Common myeloid progenitor, CD34-positive (primary cell): ENCODE measurements at regions not wholly inside any gene's neighbourhood (a gene's known extent, or its start where the extent isn't known, plus 50 kb on each side); places are given as distances from the start of the nearest gene placed in this dataset.
"Not testable (repeated sequence)": the region's sequence is repeated elsewhere in the genome, so short reads cannot be mapped to it uniquely, and the experiment has no call there.

ENCODE experiments used
- CTCF ChIA-PET: fragments of 350-600 bp; sonication (Branson Sonifier 250); formaldehyde crosslinking; loops from one replicate; lab custom pipeline; 2021; ENCODE audit warnings: antibody characterized with exemption; lab: Charles Lee
- POLR2A ChIA-PET: fragments of 350-600 bp; sonication (Branson Sonifier 250); formaldehyde crosslinking; loops from one replicate; lab custom pipeline; 2021; ENCODE audit warnings: antibody characterized with exemption; lab: Charles Lee
- DNase-seq, 3 donors: peaks; one replicate each; pipeline versions ENCODE4 v3.0.0 to v3.0.0-alpha.2; 2013
- H3K27ac ChIP-seq, 2 experiments: 1 replicate in 1 of 2; 2 replicates in 1 of 2; pipeline ENCODE4 v1.7.0; 2013; ENCODE audit warnings: inconsistent platforms in 2 of 2, low read length in 2 of 2, mild to moderate bottlenecking in 2 of 2, low read depth in 1 of 2, moderate library complexity in 1 of 2; ENCODE audit not compliant: severe bottlenecking in 2 of 2, insufficient read depth in 1 of 2, poor library complexity in 1 of 2
- H3K27me3 ChIP-seq, 5 experiments: replicated peaks in 2 of 5; 1 replicate in 3 of 5; 2 replicates in 2 of 5; pipeline versions ENCODE4 v1.6.1 to v1.7.0; 2013; ENCODE audit warnings: low read length in 4 of 5, mild to moderate bottlenecking in 2 of 5, moderate library complexity in 2 of 5, inconsistent platforms in 1 of 5; ENCODE audit not compliant: insufficient read depth in 5 of 5, control insufficient read depth in 4 of 5
- H3K36me3 ChIP-seq, 4 experiments: 1 replicate in 2 of 4; 2 replicates in 2 of 4; pipeline versions ENCODE4 v1.6.1 to v1.7.0; 2013; ENCODE audit warnings: low read length in 3 of 4, control low read depth in 1 of 4, mild to moderate bottlenecking in 1 of 4; ENCODE audit not compliant: control insufficient read depth in 4 of 4, insufficient read depth in 4 of 4
- H3K4me1 ChIP-seq, 4 experiments: 1 replicate in 3 of 4; 2 replicates in 1 of 4; pipeline versions ENCODE4 v1.6.1 to v1.7.1; 2013; ENCODE audit warnings: low read length in 3 of 4, mild to moderate bottlenecking in 3 of 4, control low read depth in 1 of 4, inconsistent platforms in 1 of 4, moderate library complexity in 1 of 4; ENCODE audit not compliant: control insufficient read depth in 4 of 4, insufficient read depth in 4 of 4; ENCODE audit errors: control extremely low read depth in 1 of 4
- H3K4me3 ChIP-seq, 7 experiments: 1 replicate in 4 of 7; 2 replicates in 3 of 7; pipeline versions ENCODE4 v1.5.1 to v1.7.0; 2013; ENCODE audit warnings: mild to moderate bottlenecking in 7 of 7, low read length in 6 of 7, moderate library complexity in 6 of 7, inconsistent platforms in 2 of 7, low read depth in 2 of 7, control low read depth in 1 of 7; ENCODE audit not compliant: insufficient read depth in 4 of 7, control insufficient read depth in 1 of 7; ENCODE audit errors: extremely low read depth in 1 of 7
- H3K9me3 ChIP-seq, 5 experiments: 1 replicate in 4 of 5; 2 replicates in 1 of 5; pipeline versions ENCODE4 v1.6.1 to v1.7.1; 2013; ENCODE audit warnings: low read length in 4 of 5, mild to moderate bottlenecking in 2 of 5, inconsistent platforms in 1 of 5, low read depth in 1 of 5, moderate library complexity in 1 of 5; ENCODE audit not compliant: control insufficient read depth in 4 of 5, insufficient read depth in 2 of 5; ENCODE audit errors: control extremely low read depth in 1 of 5
- WGBS: methylation state at CpG from one replicate; pipeline ENCODE4 v1.1.5; 2013; ENCODE audit not compliant: insufficient coverage; 5-methylcytosine and 5-hydroxymethylcytosine counted together

- Histone ChIP-seq H3K9me3 (no peaks in the 10 kb centered on the region), H3K4me3 (no peak overlapping the region), H3K27me3 (no peaks in the 10 kb centered on the region), H3K4me1 (no peaks in the 10 kb centered on the region), H3K27ac (no peak overlapping the region), H3K36me3 (no peaks in the 10 kb centered on the region)
- no CpG with 5 or more reads among the region's 1 CpG for WGBS
- DNase-seq: no peak
- ChIA-PET POLR2A (no interaction called here), CTCF (no interaction called here)
These were observed 836.1 kb upstream of the CDH6 start for GRCh38 chr5:30357371-30357770.

GRCh38 chr5:30355675-30356074 is 837.8 kb upstream of the CDH6 start:
- no peak for DNase-seq
- H3K4me1 ChIP-seq: no peaks in the 10 kb centered on the region
- ChIA-PET POLR2A (no interaction called here), CTCF (no interaction called here)
- H3K27me3 ChIP-seq: no peaks in the 10 kb centered on the region
- H3K36me3 ChIP-seq: no peaks in the 10 kb centered on the region
- H3K4me3 ChIP-seq: no peak overlapping the region
- no CpG with 5 or more reads among the region's 5 CpGs for WGBS
- no peaks in the 10 kb centered on the region for H3K9me3 ChIP-seq
- H3K27ac ChIP-seq: no peak overlapping the region

- ChIA-PET POLR2A (no interaction called here), CTCF (no interaction called here)
- H3K9me3 ChIP-seq: no peaks in the 10 kb centered on the region
- H3K27me3 ChIP-seq: no peaks in the 10 kb centered on the region
- no peak overlapping the region for H3K27ac ChIP-seq
- H3K4me3 ChIP-seq: no peak overlapping the region
- H3K4me1 ChIP-seq: no peaks in the 10 kb centered on the region
- WGBS: 92% methylated on average over 2 of the region's 3 CpGs
- no peaks in the 10 kb centered on the region for H3K36me3 ChIP-seq
- no peak for DNase-seq
These were observed 845.6 kb upstream of the CDH6 start for GRCh38 chr5:30347858-30348257.

GRCh38 chr5:30345539-30346345 is 847.7 kb upstream of the CDH6 start:
- H3K27ac ChIP-seq, H3K27me3 ChIP-seq, H3K9me3 ChIP-seq, H3K4me1 ChIP-seq, DNase-seq, H3K4me3 ChIP-seq, H3K36me3 ChIP-seq, POLR2A ChIA-PET, CTCF ChIA-PET: not testable (repeated sequence)
- WGBS: 87% methylated on average over 24 of the region's 50 CpGs

- no CpG with 5 or more reads among the region's 3 CpGs for WGBS
- CTCF ChIA-PET: no interaction called here
- POLR2A ChIA-PET: no interaction called here
- Histone ChIP-seq H3K27me3 (no peaks in the 10 kb centered on the region), H3K36me3 (no peaks in the 10 kb centered on the region), H3K4me1 (no peaks in the 10 kb centered on the region), H3K4me3 (no peak overlapping the region), H3K9me3 (no peaks in the 10 kb centered on the region), H3K27ac (no peak overlapping the region)
- peak in 2 of 3 donors; percentile 0 to 1 for DNase-seq
These were observed 849.8 kb upstream of the CDH6 start for GRCh38 chr5:30343707-30344106.

- Histone ChIP-seq H3K27ac (no peak overlapping the region), H3K36me3 (no peaks in the 10 kb centered on the region), H3K4me1 (no peaks in the 10 kb centered on the region), H3K9me3 (no peaks in the 10 kb centered on the region), H3K4me3 (no peak overlapping the region), H3K27me3 (no peaks in the 10 kb centered on the region)
- DNase-seq: no peak
- no CpG with 5 or more reads among the region's 3 CpGs for WGBS
- CTCF ChIA-PET: no interaction called here
- POLR2A ChIA-PET: no interaction called here
These were observed 852.0 kb upstream of the CDH6 start for GRCh38 chr5:30341466-30341865.

GRCh38 chr5:30337084-30337573 is 856.4 kb upstream of the CDH6 start:
- WGBS: no CpG with 5 or more reads among the region's 5 CpGs
- ChIA-PET POLR2A (no interaction called here), CTCF (no interaction called here)
- no peaks in the 10 kb centered on the region for H3K9me3 ChIP-seq
- H3K27ac ChIP-seq: no peak overlapping the region
- H3K36me3 ChIP-seq: no peaks in the 10 kb centered on the region
- H3K4me1 ChIP-seq: no peaks in the 10 kb centered on the region
- H3K4me3 ChIP-seq: no peak overlapping the region
- H3K27me3 ChIP-seq: no peaks in the 10 kb centered on the region
- no peak for DNase-seq
